A673 (cell line): ENCODE measurements at regions not wholly inside any gene's neighbourhood (a gene's known extent, or its start where the extent isn't known, plus 50 kb on each side); places are given as distances from the start of the nearest gene placed in this dataset.

Source experiments
- EZH2 ChIP-seq: fragments of 200-600 bp; sonication (generic); IDR thresholded peaks from 2 replicates; pipeline ENCODE4 v1.6.1; 2017; ENCODE audit warnings: borderline replicate concordance, low read depth, mild to moderate bottlenecking, mixed read lengths, antibody characterized with exemption, low read length; ENCODE audit not compliant: poor library complexity, severe bottlenecking
- TF ChIP-seq, protein P1 (sequence below): fragments of 300-800, 200-600 bp; sonication (generic); conservative IDR thresholded peaks from 2 replicates; pipeline ENCODE4 v1.5.1; 2017; ENCODE audit warnings: low read depth, mild to moderate bottlenecking, antibody characterized with exemption, low read length, moderate library complexity, mixed read lengths

DNA sequence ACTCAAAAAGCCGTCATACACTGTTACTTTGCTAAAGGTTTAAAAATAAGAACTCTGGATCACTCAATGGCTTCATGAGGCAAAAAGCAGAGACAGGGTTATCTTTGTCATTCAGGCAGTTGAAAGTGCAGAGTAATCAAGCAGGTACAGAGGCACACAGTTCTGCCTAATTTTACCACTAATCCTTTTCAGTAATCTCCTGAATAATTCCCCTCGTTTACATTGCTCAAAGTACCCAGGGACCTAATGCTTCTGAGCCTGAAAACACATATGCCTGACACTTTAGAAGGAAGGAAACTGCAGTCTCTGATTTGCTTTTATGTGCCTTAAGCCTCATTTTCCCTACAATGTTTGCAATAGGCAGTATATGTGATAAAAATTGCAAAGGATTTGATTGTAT, 71.4 kb upstream of the TRAM1L1 start:
- TF ChIP-seq, protein P1, sequence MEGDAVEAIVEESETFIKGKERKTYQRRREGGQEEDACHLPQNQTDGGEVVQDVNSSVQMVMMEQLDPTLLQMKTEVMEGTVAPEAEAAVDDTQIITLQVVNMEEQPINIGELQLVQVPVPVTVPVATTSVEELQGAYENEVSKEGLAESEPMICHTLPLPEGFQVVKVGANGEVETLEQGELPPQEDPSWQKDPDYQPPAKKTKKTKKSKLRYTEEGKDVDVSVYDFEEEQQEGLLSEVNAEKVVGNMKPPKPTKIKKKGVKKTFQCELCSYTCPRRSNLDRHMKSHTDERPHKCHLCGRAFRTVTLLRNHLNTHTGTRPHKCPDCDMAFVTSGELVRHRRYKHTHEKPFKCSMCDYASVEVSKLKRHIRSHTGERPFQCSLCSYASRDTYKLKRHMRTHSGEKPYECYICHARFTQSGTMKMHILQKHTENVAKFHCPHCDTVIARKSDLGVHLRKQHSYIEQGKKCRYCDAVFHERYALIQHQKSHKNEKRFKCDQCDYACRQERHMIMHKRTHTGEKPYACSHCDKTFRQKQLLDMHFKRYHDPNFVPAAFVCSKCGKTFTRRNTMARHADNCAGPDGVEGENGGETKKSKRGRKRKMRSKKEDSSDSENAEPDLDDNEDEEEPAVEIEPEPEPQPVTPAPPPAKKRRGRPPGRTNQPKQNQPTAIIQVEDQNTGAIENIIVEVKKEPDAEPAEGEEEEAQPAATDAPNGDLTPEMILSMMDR, result no peak
- no peak for TF ChIP-seq EZH2
